ENCODE measurements at regions not wholly inside any gene's neighbourhood (a gene's known extent, or its start where the extent isn't known, plus 50 kb on each side); places are given as distances from the start of the nearest gene placed in this dataset.

DNA sequence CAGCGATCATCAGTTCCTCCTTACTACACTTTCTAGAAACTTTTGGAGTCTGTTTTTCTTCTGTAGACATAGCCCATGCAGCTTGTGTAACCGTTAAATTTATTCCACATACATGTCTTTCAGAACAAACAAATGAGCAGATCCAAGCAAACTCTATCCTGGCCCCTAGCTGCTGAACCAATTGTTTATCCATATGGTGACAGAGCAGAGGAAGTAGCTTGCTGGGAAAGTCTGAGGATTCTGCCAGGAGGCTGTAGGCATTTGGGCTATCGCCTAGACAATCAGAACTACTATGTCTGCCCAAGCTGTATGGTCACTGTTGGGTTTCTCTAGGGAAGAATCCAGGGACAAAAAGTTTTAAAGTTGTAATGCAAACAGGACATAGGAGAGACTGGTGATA lies 343.7 kb downstream of the SPRY2 start:
- no peak overlapping the region for H3K4me2 ChIP-seq (ENCODE audit: low read length)
- H3K27ac ChIP-seq (ENCODE audit: low read depth, low read length), result no peak overlapping the region
- H4K20me1 ChIP-seq (ENCODE audit: control insufficient read depth, insufficient read depth, low read depth, low read length), result no peaks in the 10 kb centered on the region
- no peaks in the 10 kb centered on the region for H3K27me3 ChIP-seq (ENCODE audit: control insufficient read depth, low read length)
- H3K4me3 ChIP-seq (ENCODE audit: low read length), result no peak overlapping the region
- no peaks in the 10 kb centered on the region for H3K9me2 ChIP-seq (replicated peaks; ENCODE audit: control insufficient read depth, low read length)
- H3F3A ChIP-seq (ENCODE audit: control insufficient read depth, insufficient read depth), result no peaks in the 10 kb centered on the region
- H3K79me2 ChIP-seq (ENCODE audit: control insufficient read depth, low read length), result no peaks in the 10 kb centered on the region
- no peaks in the 10 kb centered on the region for H3K9me3 ChIP-seq (ENCODE audit: control insufficient read depth, insufficient read depth, low read length)
- no peaks in the 10 kb centered on the region for H3K36me3 ChIP-seq (ENCODE audit: control insufficient read depth, low read length)
- no peaks in the 10 kb centered on the region for H3K4me1 ChIP-seq (ENCODE audit: control insufficient read depth, low read length)
- TF ChIP-seq EZH2phosphoT487 (IDR thresholded peaks at IDR 0.05; ENCODE audit: borderline replicate concordance, low read length), result no peak
- TF ChIP-seq CTCF (IDR thresholded peaks at IDR 0.05; ENCODE audit: low read depth, low read length, poor library complexity, severe bottlenecking), result no peak

DNA sequence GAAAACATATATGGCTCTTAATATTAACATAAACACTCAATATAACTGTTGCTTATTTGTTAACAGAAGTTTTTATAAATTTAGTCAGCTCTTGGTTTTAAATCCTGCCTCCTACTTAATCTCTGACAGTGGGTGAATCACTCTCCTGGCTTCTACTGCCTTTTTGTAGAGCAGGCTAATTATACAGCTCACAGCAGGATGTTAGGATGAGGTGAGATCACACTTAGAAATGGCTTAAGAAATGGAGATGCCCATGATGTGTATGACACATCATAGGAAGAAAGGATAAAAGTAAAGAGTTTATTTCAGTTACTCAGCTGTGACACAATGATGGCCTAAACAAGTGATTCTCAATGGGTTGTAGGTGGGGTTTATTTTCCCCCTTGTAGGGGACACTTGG lies 345.6 kb downstream of the SPRY2 start:
- H3K27me3 ChIP-seq (ENCODE audit: control insufficient read depth, low read length), result no peaks in the 10 kb centered on the region
- H3K4me2 ChIP-seq (ENCODE audit: low read length), result no peak overlapping the region
- H3K36me3 ChIP-seq (ENCODE audit: control insufficient read depth, low read length), result no peaks in the 10 kb centered on the region
- no peaks in the 10 kb centered on the region for H3F3A ChIP-seq (ENCODE audit: control insufficient read depth, insufficient read depth)
- no peak overlapping the region for H3K27ac ChIP-seq (ENCODE audit: low read depth, low read length)
- no peaks in the 10 kb centered on the region for H3K79me2 ChIP-seq (ENCODE audit: control insufficient read depth, low read length)
- no peak for TF ChIP-seq CTCF (IDR thresholded peaks at IDR 0.05; ENCODE audit: low read depth, low read length, poor library complexity, severe bottlenecking)
- no peak for TF ChIP-seq EZH2phosphoT487 (IDR thresholded peaks at IDR 0.05; ENCODE audit: borderline replicate concordance, low read length)
- no peaks in the 10 kb centered on the region for H3K9me3 ChIP-seq (ENCODE audit: control insufficient read depth, insufficient read depth, low read length)
- no peak overlapping the region for H3K4me3 ChIP-seq (ENCODE audit: low read length)
- no peaks in the 10 kb centered on the region for H4K20me1 ChIP-seq (ENCODE audit: control insufficient read depth, insufficient read depth, low read depth, low read length)
- no peaks in the 10 kb centered on the region for H3K4me1 ChIP-seq (ENCODE audit: control insufficient read depth, low read length)
- H3K9me2 ChIP-seq (replicated peaks; ENCODE audit: control insufficient read depth, low read length), result no peaks in the 10 kb centered on the region

- H3K9me2 ChIP-seq (replicated peaks; ENCODE audit: control insufficient read depth, low read length), result no peaks in the 10 kb centered on the region; the same call in 1 of the 2 replicates
- H3K9me3 ChIP-seq (ENCODE audit: control insufficient read depth, insufficient read depth, low read length), result no peaks in the 10 kb centered on the region
- H3F3A ChIP-seq (ENCODE audit: control insufficient read depth, insufficient read depth), result no peaks in the 10 kb centered on the region
- no peaks in the 10 kb centered on the region for H4K20me1 ChIP-seq (ENCODE audit: control insufficient read depth, insufficient read depth, low read depth, low read length)
- H3K4me3 ChIP-seq (ENCODE audit: low read length), result no peak overlapping the region
- no peak overlapping the region for H3K4me2 ChIP-seq (ENCODE audit: low read length)
- no peaks in the 10 kb centered on the region for H3K27me3 ChIP-seq (ENCODE audit: control insufficient read depth, low read length)
- no peak overlapping the region for H3K27ac ChIP-seq (ENCODE audit: low read depth, low read length)
- H3K36me3 ChIP-seq (ENCODE audit: control insufficient read depth, low read length), result no peaks in the 10 kb centered on the region
- H3K79me2 ChIP-seq (ENCODE audit: control insufficient read depth, low read length), result no peaks in the 10 kb centered on the region
- H3K4me1 ChIP-seq (ENCODE audit: control insufficient read depth, low read length), result no peaks in the 10 kb centered on the region
- TF ChIP-seq CTCF (IDR thresholded peaks at IDR 0.05; ENCODE audit: low read depth, low read length, poor library complexity, severe bottlenecking) (no peak), EZH2phosphoT487 (IDR thresholded peaks at IDR 0.05; ENCODE audit: borderline replicate concordance, low read length) (no peak)
These were observed 348.8 kb downstream of the SPRY2 start for GRCh38 chr13:79992111-79992510.

GRCh38 chr13:79990048-79990447 lies 350.9 kb downstream of the SPRY2 start:
- H4K20me1 ChIP-seq (ENCODE audit: control insufficient read depth, insufficient read depth, low read depth, low read length), result no peaks in the 10 kb centered on the region
- no peak overlapping the region for H3K4me2 ChIP-seq (ENCODE audit: low read length)
- no peaks in the 10 kb centered on the region for H3K36me3 ChIP-seq (ENCODE audit: control insufficient read depth, low read length)
- TF ChIP-seq CTCF (IDR thresholded peaks at IDR 0.05; ENCODE audit: low read depth, low read length, poor library complexity, severe bottlenecking) (no peak), EZH2phosphoT487 (IDR thresholded peaks at IDR 0.05; ENCODE audit: borderline replicate concordance, low read length) (no peak)
- H3K4me3 ChIP-seq (ENCODE audit: low read length), result no peak overlapping the region
- H3K27ac ChIP-seq (ENCODE audit: low read depth, low read length), result no peak overlapping the region
- no peaks in the 10 kb centered on the region for H3K79me2 ChIP-seq (ENCODE audit: control insufficient read depth, low read length)
- H3F3A ChIP-seq (ENCODE audit: control insufficient read depth, insufficient read depth), result no peaks in the 10 kb centered on the region
- H3K27me3 ChIP-seq (ENCODE audit: control insufficient read depth, low read length), result no peaks in the 10 kb centered on the region
- H3K9me3 ChIP-seq (ENCODE audit: control insufficient read depth, insufficient read depth, low read length), result no peaks in the 10 kb centered on the region
- H3K4me1 ChIP-seq (ENCODE audit: control insufficient read depth, low read length), result no peaks in the 10 kb centered on the region
- H3K9me2 ChIP-seq (replicated peaks; ENCODE audit: control insufficient read depth, low read length), result no peaks in the 10 kb centered on the region; the same call in 1 of the 2 replicates

Measured in DOHH2 (cell line).